ENCODE measurements at regions not wholly inside any gene's neighbourhood (a gene's known extent, or its start where the extent isn't known, plus 50 kb on each side); places are given as distances from the start of the nearest gene placed in this dataset.

DNA sequence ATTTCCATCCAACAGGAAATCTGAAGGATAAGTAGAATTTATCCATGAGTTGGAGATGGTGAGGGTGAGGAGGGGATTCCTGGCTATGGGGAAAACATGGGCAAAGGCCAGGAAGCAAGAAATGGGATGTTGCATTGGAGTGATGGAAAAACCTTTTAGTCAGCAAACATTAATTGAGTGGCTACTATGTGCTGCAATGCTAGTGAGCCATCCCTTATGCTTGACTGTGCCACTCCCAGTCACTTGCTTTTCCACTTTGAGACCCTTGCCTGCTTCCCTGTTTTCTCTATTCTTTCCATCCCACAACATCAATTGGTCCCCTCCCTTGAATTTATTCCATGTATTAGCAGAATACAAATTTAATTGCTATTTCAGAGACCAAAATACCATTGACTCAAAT lies 252.7 kb upstream of the HABP2 start:
- Histone ChIP-seq H3K27me3 (ENCODE audit: insufficient read depth, low read depth, low read length) (no peaks in the 10 kb centered on the region), H3K9me3 (ENCODE audit: low read length) (no peaks in the 10 kb centered on the region), H3K4me2 (ENCODE audit: low read length) (no peak overlapping the region), H3K4me3 (ENCODE audit: low read length) (no peak overlapping the region), H2AFZ (ENCODE audit: low read depth, low read length) (no peak overlapping the region), H3K79me2 (replicated peaks; ENCODE audit: insufficient read depth, low read length) (no peaks in the 10 kb centered on the region), H3F3A (ENCODE audit: insufficient read depth, low read length, poor library complexity, severe bottlenecking) (no peaks in the 10 kb centered on the region), H3K9ac (ENCODE audit: low read length) (no peak overlapping the region), H3K27ac (ENCODE audit: low read length) (no peak overlapping the region), H4K20me1 (ENCODE audit: insufficient read depth) (no peaks in the 10 kb centered on the region), H3K9me2 (ENCODE audit: insufficient read depth, low read length) (no peaks in the 10 kb centered on the region), H3K36me3 (ENCODE audit: insufficient read depth, low read length) (no peaks in the 10 kb centered on the region)
- TF ChIP-seq EP300 (conservative IDR thresholded peaks at IDR 0.05; ENCODE audit: poor library complexity, severe bottlenecking) (no peak), POLR2AphosphoS5 (IDR thresholded peaks at IDR 0.05) (no peak), TAF1 (IDR thresholded peaks at IDR 0.05; ENCODE audit: low read depth) (no peak), SMC3 (conservative IDR thresholded peaks at IDR 0.05; ENCODE audit: poor library complexity) (no peak), REST (IDR thresholded peaks at IDR 0.05; ENCODE audit: borderline replicate concordance) (no peak), MXI1 (conservative IDR thresholded peaks at IDR 0.05; ENCODE audit: poor library complexity, severe bottlenecking) (no peak), EZH2 (IDR thresholded peaks at IDR 0.05; ENCODE audit: borderline replicate concordance, insufficient read depth, low read length, poor library complexity, severe bottlenecking) (no peak), RAD21 (conservative IDR thresholded peaks at IDR 0.05) (no peak), CTCF (IDR thresholded peaks at IDR 0.05; ENCODE audit: poor library complexity, severe bottlenecking) (no peak)

- no peaks in the 10 kb centered on the region for H3F3A ChIP-seq (ENCODE audit: insufficient read depth, low read length, poor library complexity, severe bottlenecking)
- H3K27ac ChIP-seq (ENCODE audit: low read length), result no peak overlapping the region
- H2AFZ ChIP-seq (ENCODE audit: low read depth, low read length), result no peak overlapping the region
- H3K36me3 ChIP-seq (ENCODE audit: insufficient read depth, low read length), result no peaks in the 10 kb centered on the region
- no peaks in the 10 kb centered on the region for H3K79me2 ChIP-seq (replicated peaks; ENCODE audit: insufficient read depth, low read length)
- H3K9me2 ChIP-seq (ENCODE audit: insufficient read depth, low read length), result no peaks in the 10 kb centered on the region
- H3K27me3 ChIP-seq (ENCODE audit: insufficient read depth, low read depth, low read length), result no peaks in the 10 kb centered on the region
- no peak overlapping the region for H3K4me2 ChIP-seq (ENCODE audit: low read length)
- no peaks in the 10 kb centered on the region for H4K20me1 ChIP-seq (ENCODE audit: insufficient read depth)
- no peak overlapping the region for H3K4me3 ChIP-seq (ENCODE audit: low read length)
- H3K9ac ChIP-seq (ENCODE audit: low read length), result no peak overlapping the region
- H3K9me3 ChIP-seq (ENCODE audit: low read length), result no peaks in the 10 kb centered on the region
- TF ChIP-seq POLR2AphosphoS5 (IDR thresholded peaks at IDR 0.05) (no peak), RAD21 (conservative IDR thresholded peaks at IDR 0.05) (no peak), MXI1 (conservative IDR thresholded peaks at IDR 0.05; ENCODE audit: poor library complexity, severe bottlenecking) (no peak), EP300 (conservative IDR thresholded peaks at IDR 0.05; ENCODE audit: poor library complexity, severe bottlenecking) (no peak), EZH2 (IDR thresholded peaks at IDR 0.05; ENCODE audit: borderline replicate concordance, insufficient read depth, low read length, poor library complexity, severe bottlenecking) (no peak), SMC3 (conservative IDR thresholded peaks at IDR 0.05; ENCODE audit: poor library complexity) (no peak), CTCF (IDR thresholded peaks at IDR 0.05; ENCODE audit: poor library complexity, severe bottlenecking) (no peak)
These were observed 252.2 kb upstream of the HABP2 start for GRCh38 chr10:113300617-113301016.
